Neural crest cell (in vitro differentiated cells): ENCODE measurements at regions not wholly inside any gene's neighbourhood (a gene's known extent, or its start where the extent isn't known, plus 50 kb on each side); places are given as distances from the start of the nearest gene placed in this dataset.

ENCODE experiments used
- DNase-seq: peaks from one replicate; pipeline ENCODE4 v3.0.0; 2021; ENCODE audit warnings: low read depth, mixed read lengths, low spot score
- H3K27ac Mint-ChIP-seq: one replicate; pipeline ENCODE4 v1.8.0; 2021; ENCODE audit warnings: mild to moderate bottlenecking, mixed read lengths; ENCODE audit not compliant: unreplicated experiment
- H3K27me3 Mint-ChIP-seq: 2 replicates; pipeline ENCODE4 v1.8.0; 2021; ENCODE audit warnings: low read depth, mild to moderate bottlenecking, mixed read lengths
- H3K36me3 Mint-ChIP-seq: 2 replicates; pipeline ENCODE4 v1.8.0; 2021; ENCODE audit warnings: low read depth, mild to moderate bottlenecking, mixed read lengths
- H3K4me1 Mint-ChIP-seq: 2 replicates; pipeline ENCODE4 v1.8.0; 2021; ENCODE audit warnings: mixed read lengths
- H3K4me3 Mint-ChIP-seq: one replicate; pipeline ENCODE4 v1.8.0; 2021; ENCODE audit warnings: mild to moderate bottlenecking, mixed read lengths
- H3K9me3 Mint-ChIP-seq: 2 replicates; pipeline ENCODE4 v1.8.0; 2021; ENCODE audit warnings: mixed read lengths
- TF ChIP-seq, protein P1 (sequence below): fragments of 200-600 bp; sonication (generic); conservative IDR thresholded peaks from 2 replicates; pipeline ENCODE4 v1.5.0; 2021; ENCODE audit warnings: antibody characterized with exemption, mild to moderate bottlenecking

DNA sequence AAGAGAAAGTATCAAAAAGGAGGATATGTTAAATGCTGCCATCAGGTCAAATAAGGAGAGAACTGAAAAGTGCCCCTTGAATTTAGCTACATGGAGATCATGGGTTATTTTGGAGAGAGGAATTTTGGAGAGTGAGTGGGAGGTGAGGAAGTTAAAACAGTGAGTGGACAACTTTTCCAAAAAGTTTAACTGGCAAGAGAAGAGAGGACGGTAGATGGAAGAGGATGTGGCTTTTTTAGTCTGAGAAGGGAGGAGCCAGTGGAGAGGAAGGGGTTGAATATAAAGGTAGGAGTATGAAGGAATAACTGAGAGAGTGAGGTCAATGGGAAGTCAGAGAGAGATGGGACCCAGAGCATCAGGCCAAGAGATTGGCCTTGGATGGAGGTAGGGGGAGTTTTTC, 62.5 kb upstream of the NFE2L2 start:
- no peak overlapping the region for H3K27ac Mint-ChIP-seq
- no peaks in the 10 kb centered on the region for H3K36me3 Mint-ChIP-seq
- DNase-seq = no peak
- no peaks in the 10 kb centered on the region for H3K9me3 Mint-ChIP-seq
- no peak overlapping the region for H3K4me3 Mint-ChIP-seq
- H3K27me3 Mint-ChIP-seq = no peaks in the 10 kb centered on the region
- H3K4me1 Mint-ChIP-seq = peaks cover 9% of the 10 kb centered on the region
- TF ChIP-seq, protein P1, sequence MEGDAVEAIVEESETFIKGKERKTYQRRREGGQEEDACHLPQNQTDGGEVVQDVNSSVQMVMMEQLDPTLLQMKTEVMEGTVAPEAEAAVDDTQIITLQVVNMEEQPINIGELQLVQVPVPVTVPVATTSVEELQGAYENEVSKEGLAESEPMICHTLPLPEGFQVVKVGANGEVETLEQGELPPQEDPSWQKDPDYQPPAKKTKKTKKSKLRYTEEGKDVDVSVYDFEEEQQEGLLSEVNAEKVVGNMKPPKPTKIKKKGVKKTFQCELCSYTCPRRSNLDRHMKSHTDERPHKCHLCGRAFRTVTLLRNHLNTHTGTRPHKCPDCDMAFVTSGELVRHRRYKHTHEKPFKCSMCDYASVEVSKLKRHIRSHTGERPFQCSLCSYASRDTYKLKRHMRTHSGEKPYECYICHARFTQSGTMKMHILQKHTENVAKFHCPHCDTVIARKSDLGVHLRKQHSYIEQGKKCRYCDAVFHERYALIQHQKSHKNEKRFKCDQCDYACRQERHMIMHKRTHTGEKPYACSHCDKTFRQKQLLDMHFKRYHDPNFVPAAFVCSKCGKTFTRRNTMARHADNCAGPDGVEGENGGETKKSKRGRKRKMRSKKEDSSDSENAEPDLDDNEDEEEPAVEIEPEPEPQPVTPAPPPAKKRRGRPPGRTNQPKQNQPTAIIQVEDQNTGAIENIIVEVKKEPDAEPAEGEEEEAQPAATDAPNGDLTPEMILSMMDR = no peak

GRCh38 chr2:177328056-177328455, 63.5 kb upstream of the NFE2L2 start:
- no peak for DNase-seq
- TF ChIP-seq, protein P1 = no peak
- Mint-ChIP-seq H3K4me1 (peaks cover 14% of the 10 kb centered on the region), H3K36me3 (no peaks in the 10 kb centered on the region), H3K9me3 (no peaks in the 10 kb centered on the region), H3K4me3 (no peak overlapping the region), H3K27ac (no peak overlapping the region), H3K27me3 (no peaks in the 10 kb centered on the region)

GRCh38 chr2:177329064-177329463, 63.5 kb upstream of the AGPS start:
- Mint-ChIP-seq H3K4me3 (no peak overlapping the region), H3K4me1 (peaks cover 14% of the 10 kb centered on the region), H3K27ac (no peak overlapping the region), H3K9me3 (no peaks in the 10 kb centered on the region), H3K27me3 (no peaks in the 10 kb centered on the region), H3K36me3 (no peaks in the 10 kb centered on the region)
- no peak for DNase-seq
- TF ChIP-seq, protein P1 = no peak

- TF ChIP-seq, protein P1 = no peak
- no peaks in the 10 kb centered on the region for H3K9me3 Mint-ChIP-seq
- no peak overlapping the region for H3K4me3 Mint-ChIP-seq
- no peaks in the 10 kb centered on the region for H3K36me3 Mint-ChIP-seq
- peaks cover 14% of the 10 kb centered on the region for H3K4me1 Mint-ChIP-seq
- peak overlapping the region; percentile 51 for H3K27ac Mint-ChIP-seq
- no peaks in the 10 kb centered on the region for H3K27me3 Mint-ChIP-seq
- DNase-seq = no peak
Observed at GRCh38 chr2:177331466-177331997, 61.0 kb upstream of the AGPS start.

- H3K36me3 Mint-ChIP-seq = no peaks in the 10 kb centered on the region
- TF ChIP-seq, protein P1 = peak; percentile 79
- H3K4me1 Mint-ChIP-seq = peaks cover 14% of the 10 kb centered on the region
- DNase-seq = peak; percentile 53
- no peak overlapping the region for H3K27ac Mint-ChIP-seq
- H3K27me3 Mint-ChIP-seq = no peaks in the 10 kb centered on the region
- H3K9me3 Mint-ChIP-seq = no peaks in the 10 kb centered on the region
- peak overlapping the region; percentile 47 for H3K4me3 Mint-ChIP-seq
Observed at GRCh38 chr2:177332026-177332991, 60.3 kb upstream of the AGPS start.
